GM23338 (cell line): ENCODE measurements at regions not wholly inside any gene's neighbourhood (a gene's known extent, or its start where the extent isn't known, plus 50 kb on each side); places are given as distances from the start of the nearest gene placed in this dataset.

Experiments
- ATAC-seq: fragments of 200-7000 bp; cut with Tn5 transposase; 3 replicates; pipeline ENCODE4 v1.9.1; 2020
- DNase-seq: peaks from one replicate; pipeline ENCODE4 v3.0.0-alpha.2; 2015; ENCODE audit warnings: low spot score
- H2AFZ ChIP-seq: fragments of 200-600 bp; sonication (generic); 2 replicates; pipeline ENCODE4 v1.8.0; 2016; ENCODE audit warnings: antibody characterized with exemption, mild to moderate bottlenecking, moderate library complexity
- H3F3A ChIP-seq: fragments of 200-600 bp; sonication (generic); replicated peaks from 2 replicates; pipeline ENCODE4 v1.8.0; 2017; ENCODE audit warnings: antibody characterized with exemption, mixed run types, low read depth
- H3K27ac ChIP-seq: fragments of 200-600 bp; sonication (generic); 2 replicates; pipeline ENCODE4 v1.6.1; 2016; ENCODE audit warnings: low read depth
- H3K27me3 ChIP-seq: fragments of 200-600 bp; sonication (generic); 2 replicates; pipeline ENCODE4 v1.8.0; 2016; ENCODE audit warnings: mild to moderate bottlenecking, mixed run types, moderate library complexity; ENCODE audit not compliant: insufficient read depth
- H3K36me3 ChIP-seq: fragments of 200-600 bp; sonication (generic); 2 replicates; pipeline ENCODE4 v1.8.0; 2016; ENCODE audit warnings: mild to moderate bottlenecking; ENCODE audit not compliant: insufficient read depth
- H3K4me1 ChIP-seq: fragments of 200-600 bp; sonication (generic); 2 replicates; pipeline ENCODE4 v1.8.0; 2016; ENCODE audit warnings: mild to moderate bottlenecking, moderate library complexity; ENCODE audit not compliant: insufficient read depth
- H3K4me2 ChIP-seq: fragments of 200-600 bp; sonication (generic); 2 replicates; pipeline ENCODE4 v1.7.1; 2017; ENCODE audit warnings: mixed run types
- H3K4me3 ChIP-seq: fragments of 200-600 bp; sonication (generic); 2 replicates; pipeline ENCODE4 v1.6.1; 2016; ENCODE audit warnings: mixed run types
- H3K79me2 ChIP-seq: fragments of 200-600 bp; sonication (generic); replicated peaks from 2 replicates; pipeline ENCODE4 v1.8.0; 2017; ENCODE audit warnings: mild to moderate bottlenecking; ENCODE audit not compliant: insufficient read depth
- H3K9me2 ChIP-seq: fragments of 200-600 bp; sonication (generic); 2 replicates; pipeline ENCODE4 v1.8.0; 2017; ENCODE audit not compliant: insufficient read depth
- H4K20me1 ChIP-seq: fragments of 200-600 bp; sonication (generic); replicated peaks from 2 replicates; pipeline ENCODE4 v1.8.0; 2017; ENCODE audit warnings: mild to moderate bottlenecking; ENCODE audit not compliant: insufficient read depth
- H3K27ac Mint-ChIP-seq: 2 replicates; pipeline ENCODE4 v1.8.0; 2020; ENCODE audit warnings: inconsistent platforms, mild to moderate bottlenecking, moderate library complexity, mixed read lengths
- H3K27me3 Mint-ChIP-seq: 3 replicates; pipeline ENCODE4 v1.8.0; 2022; ENCODE audit warnings: low read depth, mild to moderate bottlenecking, moderate library complexity, mixed read lengths, inconsistent platforms; ENCODE audit not compliant: insufficient read depth, poor library complexity
- H3K36me3 Mint-ChIP-seq: 3 replicates; pipeline ENCODE4 v1.8.0; 2021; ENCODE audit warnings: low read depth, mild to moderate bottlenecking, inconsistent platforms, moderate library complexity, mixed read lengths
- H3K4me1 Mint-ChIP-seq: 3 replicates; pipeline ENCODE4 v1.8.0; 2020; ENCODE audit warnings: mild to moderate bottlenecking, inconsistent platforms, mixed read lengths
- H3K4me3 Mint-ChIP-seq: 3 replicates; pipeline ENCODE4 v1.8.0; 2021; ENCODE audit warnings: moderate library complexity, mild to moderate bottlenecking, inconsistent platforms, mixed read lengths
- H3K9me3 Mint-ChIP-seq: 3 replicates; pipeline ENCODE4 v1.8.0; 2020; ENCODE audit warnings: moderate library complexity, mild to moderate bottlenecking, inconsistent platforms, mixed read lengths
- CREB1 ChIP-seq: fragments of 250-450 bp; sonication (Bioruptor Pico); IDR thresholded peaks from 2 replicates; pipeline ENCODE4 v1.5.0; 2020; ENCODE audit warnings: low read depth, mild to moderate bottlenecking, moderate library complexity
- CTCF ChIP-seq, 2 experiments: fragments of 200-600 bp in 1 of 2; sonication (generic) in 1 of 2; conservative IDR thresholded peaks; 2 replicates each; pipeline versions ENCODE4 v1.5.1 to v1.6.1; 2016 to 2017; ENCODE audit warnings: antibody characterized with exemption in 2 of 2, low read depth in 2 of 2, mild to moderate bottlenecking in 2 of 2, moderate library complexity in 1 of 2
- ETS1 ChIP-seq: IDR thresholded peaks from 2 replicates; pipeline ENCODE4 v1.6.1; 2016; ENCODE audit warnings: antibody characterized with exemption
- EZH2 ChIP-seq: fragments of 200-600 bp; sonication (generic); IDR thresholded peaks from one replicate; pipeline ENCODE4 v1.8.0; 2017; ENCODE audit warnings: antibody characterized with exemption, mild to moderate bottlenecking, low read depth; ENCODE audit not compliant: unreplicated experiment
- EZH2phosphoT487 ChIP-seq: fragments of 200-600 bp; sonication (generic); IDR thresholded peaks from one replicate; pipeline ENCODE4 v1.8.1; 2018; ENCODE audit warnings: antibody characterized with exemption; ENCODE audit not compliant: unreplicated experiment
- JUNB ChIP-seq: IDR thresholded peaks from one replicate; pipeline ENCODE4 v1.6.1; 2016; ENCODE audit warnings: antibody characterized with exemption; ENCODE audit not compliant: unreplicated experiment
- NANOG ChIP-seq: IDR thresholded peaks from 2 replicates; pipeline ENCODE4 v1.6.1; 2016; ENCODE audit warnings: antibody characterized with exemption, borderline replicate concordance
- REST ChIP-seq: IDR thresholded peaks from one replicate; pipeline ENCODE4 v1.6.1; 2018; ENCODE audit warnings: antibody characterized with exemption; ENCODE audit not compliant: unreplicated experiment
- STAT1 ChIP-seq: IDR thresholded peaks from one replicate; pipeline ENCODE4 v1.6.1; 2016; ENCODE audit warnings: antibody characterized with exemption; ENCODE audit not compliant: unreplicated experiment

DNA sequence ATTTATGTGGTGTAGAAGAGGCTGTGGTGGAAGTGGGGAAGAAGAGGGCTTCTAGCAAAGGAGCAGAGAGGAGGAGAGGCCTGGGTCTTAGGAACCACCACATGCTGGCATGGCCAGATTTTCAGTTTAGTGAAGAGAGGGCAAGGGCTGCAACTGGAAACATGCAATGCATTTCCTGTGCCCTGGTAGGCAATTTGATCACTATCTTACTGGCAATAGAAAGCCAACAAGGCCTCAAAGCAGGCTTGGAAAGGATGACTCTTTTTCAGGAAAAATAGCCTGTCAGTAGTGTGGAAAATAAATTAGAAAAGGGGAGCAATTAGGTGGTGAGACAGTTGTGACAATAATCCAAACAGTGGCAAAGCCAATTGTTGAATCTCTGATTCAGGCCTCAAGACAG is 501.9 kb upstream of the ZFP42 start (continued):
- TF ChIP-seq REST = no peak
- no peak for TF ChIP-seq JUNB

DNA sequence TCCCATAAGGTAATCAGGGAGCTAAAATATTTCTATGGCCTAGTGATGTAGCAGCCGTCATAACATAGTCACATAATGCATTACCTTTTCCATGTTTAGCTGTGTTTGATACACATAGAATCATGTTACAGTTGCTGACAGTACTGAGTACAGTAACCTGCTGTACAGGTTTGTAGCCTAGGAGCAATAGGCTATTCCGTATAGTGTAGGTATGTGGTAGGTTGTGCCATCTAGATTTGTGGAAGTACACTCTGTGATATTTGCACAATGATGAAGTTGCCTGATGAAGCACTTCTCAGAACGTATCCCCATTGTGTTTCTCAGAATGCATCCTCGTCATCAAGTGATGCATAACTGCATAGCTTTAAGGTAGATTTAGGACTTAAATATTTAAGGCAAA is 495.6 kb upstream of the ZFP42 start:
- Histone ChIP-seq H4K20me1 (no peaks in the 10 kb centered on the region), H3K36me3 (no peaks in the 10 kb centered on the region), H3K27me3 (no peaks in the 10 kb centered on the region), H3K79me2 (0 out of 2 replicates have a peak, but pooled peaks cover 3% of the 10 kb centered on the region), H3F3A (no peaks in the 10 kb centered on the region), H3K27ac (no peak overlapping the region), H3K4me1 (no peaks in the 10 kb centered on the region), H2AFZ (no peak overlapping the region), H3K4me2 (no peak overlapping the region), H3K9me2 (no peaks in the 10 kb centered on the region), H3K4me3 (no peak overlapping the region)
- no peak overlapping the region for H3K27ac Mint-ChIP-seq
- ATAC-seq (no peak), DNase-seq (no peak)
- H3K27me3 Mint-ChIP-seq = peaks cover 2% of the 10 kb centered on the region
- no peaks in the 10 kb centered on the region for H3K9me3 Mint-ChIP-seq
- H3K36me3 Mint-ChIP-seq = no peaks in the 10 kb centered on the region; the same call in 2 of the 3 replicates
- no peak overlapping the region for H3K4me3 Mint-ChIP-seq
- H3K4me1 Mint-ChIP-seq = peaks cover 3% of the 10 kb centered on the region
- no peak for TF ChIP-seq CTCF (conservative IDR thresholded peaks at IDR 0.05; ENCODE audit: low read depth in 2 of 2)
- no peak for TF ChIP-seq CREB1 (CRISPR knock-in tag)
- TF ChIP-seq NANOG = no peak
- TF ChIP-seq REST = no peak
- no peak for TF ChIP-seq EZH2phosphoT487
- no peak for TF ChIP-seq EZH2
- TF ChIP-seq STAT1 = no peak
- TF ChIP-seq ETS1 = no peak
- no peak for TF ChIP-seq JUNB
